AG09309 (cell line): ENCODE measurements at regions not wholly inside any gene's neighbourhood (a gene's known extent, or its start where the extent isn't known, plus 50 kb on each side); places are given as distances from the start of the nearest gene placed in this dataset.
A peak's percentile ranks its signal among the peaks of the same experiment; 100 is the strongest.

Experiments
- DNase-seq: peaks from one replicate; pipeline ENCODE4 v3.0.0-alpha.2; 2010; ENCODE audit warnings: low read depth
- H3K4me3 ChIP-seq: 2 replicates; pipeline ENCODE4 v1.5.1; 2011; ENCODE audit warnings: mild to moderate bottlenecking, low read depth, low read length, moderate library complexity; ENCODE audit not compliant: control insufficient read depth
- TF ChIP-seq, protein P1 (sequence below): IDR thresholded peaks from 2 replicates; pipeline ENCODE4 v1.5.1; 2011; ENCODE audit warnings: mild to moderate bottlenecking, low read depth, low read length, inconsistent platforms; ENCODE audit not compliant: insufficient read depth, control insufficient read depth; ENCODE audit errors: missing control alignments

- TF ChIP-seq, protein P1, sequence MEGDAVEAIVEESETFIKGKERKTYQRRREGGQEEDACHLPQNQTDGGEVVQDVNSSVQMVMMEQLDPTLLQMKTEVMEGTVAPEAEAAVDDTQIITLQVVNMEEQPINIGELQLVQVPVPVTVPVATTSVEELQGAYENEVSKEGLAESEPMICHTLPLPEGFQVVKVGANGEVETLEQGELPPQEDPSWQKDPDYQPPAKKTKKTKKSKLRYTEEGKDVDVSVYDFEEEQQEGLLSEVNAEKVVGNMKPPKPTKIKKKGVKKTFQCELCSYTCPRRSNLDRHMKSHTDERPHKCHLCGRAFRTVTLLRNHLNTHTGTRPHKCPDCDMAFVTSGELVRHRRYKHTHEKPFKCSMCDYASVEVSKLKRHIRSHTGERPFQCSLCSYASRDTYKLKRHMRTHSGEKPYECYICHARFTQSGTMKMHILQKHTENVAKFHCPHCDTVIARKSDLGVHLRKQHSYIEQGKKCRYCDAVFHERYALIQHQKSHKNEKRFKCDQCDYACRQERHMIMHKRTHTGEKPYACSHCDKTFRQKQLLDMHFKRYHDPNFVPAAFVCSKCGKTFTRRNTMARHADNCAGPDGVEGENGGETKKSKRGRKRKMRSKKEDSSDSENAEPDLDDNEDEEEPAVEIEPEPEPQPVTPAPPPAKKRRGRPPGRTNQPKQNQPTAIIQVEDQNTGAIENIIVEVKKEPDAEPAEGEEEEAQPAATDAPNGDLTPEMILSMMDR, result no peak
- H3K4me3 ChIP-seq, result no peak overlapping the region
- DNase-seq, result no peak
Measured at GRCh38 chr12:105740970-105741725, 397.6 kb downstream of the NUAK1 start.

GRCh38 chr12:105741786-105742566, 396.8 kb downstream of the NUAK1 start:
- TF ChIP-seq, protein P1, result no peak
- peak; percentile 89 for DNase-seq
- H3K4me3 ChIP-seq, result no peak overlapping the region

GRCh38 chr12:105742567-105742874, 396.2 kb downstream of the NUAK1 start:
- no peak for DNase-seq
- H3K4me3 ChIP-seq, result no peak overlapping the region
- TF ChIP-seq, protein P1, result no peak

- TF ChIP-seq, protein P1, result no peak
- no peak overlapping the region for H3K4me3 ChIP-seq
- no peak for DNase-seq
Measured at GRCh38 chr12:105744371-105745058, 394.2 kb downstream of the NUAK1 start.

- TF ChIP-seq, protein P1, result no peak
- no peak overlapping the region for H3K4me3 ChIP-seq
- DNase-seq, result no peak
Measured at GRCh38 chr12:105745811-105746210, 392.9 kb downstream of the NUAK1 start.

GRCh38 chr12:105748806-105749600, 389.8 kb downstream of the NUAK1 start:
- no peak overlapping the region for H3K4me3 ChIP-seq
- TF ChIP-seq, protein P1, result no peak
- DNase-seq, result no peak
